Heart right ventricle (tissue), 16 donors: ENCODE measurements at regions not wholly inside any gene's neighbourhood (a gene's known extent, or its start where the extent isn't known, plus 50 kb on each side); places are given as distances from the start of the nearest gene placed in this dataset.
A peak's percentile ranks its signal among the peaks of the same experiment; 100 is the strongest.

Source experiments
- ATAC-seq, 8 donors: fragments of 200-7000 bp; cut with Tn5 transposase; one replicate each; pipeline ENCODE4 v1.9.1; 2020; ENCODE audit warnings: mild to moderate bottlenecking in 8 of 8, moderate library complexity in 8 of 8, moderate number of reproducible peaks in 1 of 8
- DNase-seq, 2 donors: peaks; one replicate each; pipeline ENCODE4 v3.0.0-alpha.2; 2020
- H3K27ac ChIP-seq, 10 donors: fragments of 200-600 bp; sonication (generic) in 2 of 10; one replicate each; pipeline versions ENCODE4 v1.5.0 to v1.8.0; 2020 to 2022; ENCODE audit warnings: mild to moderate bottlenecking in 3 of 10
- H3K27me3 ChIP-seq, 7 donors: fragments of 200-600 bp; one replicate each; pipeline ENCODE4 v1.8.0; 2021 to 2022; ENCODE audit warnings: mild to moderate bottlenecking in 2 of 7
- H3K36me3 ChIP-seq, 9 donors: fragments of 200-600 bp; sonication (generic) in 1 of 9; one replicate each; pipeline versions ENCODE4 v1.5.0 to v1.8.0; 2020 to 2022; ENCODE audit warnings: mild to moderate bottlenecking in 2 of 9
- H3K4me1 ChIP-seq, 9 donors: fragments of 200-600 bp; sonication (generic) in 1 of 9; one replicate each; pipeline versions ENCODE4 v1.5.0 to v1.8.0; 2020 to 2022; ENCODE audit warnings: mild to moderate bottlenecking in 4 of 9
- H3K4me3 ChIP-seq, 10 donors: fragments of 200-600 bp; sonication (generic) in 2 of 10; one replicate each; pipeline versions ENCODE4 v1.5.0 to v1.8.0; 2020 to 2022; ENCODE audit warnings: mild to moderate bottlenecking in 7 of 10, moderate library complexity in 2 of 10
- H3K9me3 ChIP-seq, 11 donors: fragments of 200-600 bp in 10 of 11; sonication (generic) in 2 of 11; one replicate each; pipeline versions ENCODE4 v1.5.0 to v1.8.0; 2013 to 2022; ENCODE audit warnings: mild to moderate bottlenecking in 2 of 11, control low read depth in 1 of 11, moderate library complexity in 1 of 11
- WGBS, 2 donors: extraction: QIAGEN DNeasy Blood & Tissue Kit; methylation state at CpG; one replicate each; pipeline ENCODE4 v1.1.7; 2013; ENCODE audit warnings: inconsistent platforms in 1 of 2; 5-methylcytosine and 5-hydroxymethylcytosine counted together
- intact Hi-C, 10 donors: fragments of 100-400 bp; cut with DNase I; formaldehyde crosslinking; loops; one replicate each; pipeline versions ENCODE4 v1.11.1 to v1.14.2; 2022
- TF ChIP-seq, protein P1 (sequence below), 9 donors: fragments of 200-600 bp; sonication (generic) in 2 of 9; IDR thresholded peaks; one replicate each; pipeline versions ENCODE4 v1.5.0 to v1.8.0; 2021 to 2022; ENCODE audit warnings: antibody characterized with exemption in 9 of 9, mild to moderate bottlenecking in 5 of 9, moderate library complexity in 1 of 9
- donor health status: Arrhythmogenic right ventricular cardiomyopathy.
- donor health status: ischemic (EF 13 %, LVEDD 7.1; RV severe dilation, severe dysfunction).
- donor health status: healthy with polysubstance abuse.
- donor health status: DM: no; HTN: yes; CAD: no.
- donor health status: DM: no; HTN: no; CAD: no.
- donor health status: ischemic (EF 25% LVEDD 6.9; RV normal size, moderate dysfunction).
- donor health status: ischemic (EF 25% LVEDD 5.7; RV mildly dilated, moderate dysfunction).
- donor health status: healthy.
- donor health status: DM: yes; HTN: yes; CAD: no.
- donor health status: Ischemic cardiomyopathy.
- donor health status: ischemic (EF 35%, LVEDD 5.7; RV mildly dilated, moderate dysfunction).
- donor health status: nonischemic (EF 11% LVEDD 7.7; RV severe dilation, severe dysfunction).
- donor health status: DM: yes; HTN: yes; CAD: no.
- donor health status: PGD.
- donor health status: ischemic (EF 29% LVEDD 5.4; RV normal size, mild dysfunction).
- donor health status: nonischemic (EF 23%, LVEDD 6.1; RV moderate dilation, normal function).

DNA sequence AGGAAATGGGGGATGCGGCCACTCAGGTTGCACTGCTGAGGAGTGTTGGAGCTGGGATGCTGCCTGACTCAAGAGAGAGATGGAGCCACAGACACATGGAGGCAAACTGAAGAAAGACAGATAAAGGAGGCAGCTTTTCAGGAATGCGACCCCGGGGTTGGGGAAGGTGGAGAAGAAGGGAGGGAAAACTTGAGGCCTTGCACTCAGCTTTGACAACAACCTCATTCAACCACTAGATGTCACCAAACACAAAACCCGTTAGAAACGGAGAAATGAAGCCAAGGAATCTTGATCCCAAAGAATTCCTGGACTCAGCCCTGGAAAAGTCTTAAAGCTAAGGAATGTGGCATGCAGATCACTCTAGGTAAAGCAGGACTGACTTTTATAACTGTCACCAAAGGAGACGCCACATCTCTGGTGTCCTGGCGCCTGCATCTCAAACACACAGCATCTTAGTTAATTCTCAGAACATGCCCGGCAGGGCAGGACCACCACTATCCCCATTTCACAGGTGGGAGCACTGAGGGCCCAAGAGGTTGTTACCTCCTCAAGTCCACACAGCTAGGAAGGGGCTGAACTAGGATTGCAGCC is 59.6 kb upstream of the LMCD1 start:
- WGBS, 2 donors, result 36 to 44% methylated on average over 8 of the region's 8 CpGs
- Histone ChIP-seq H3K9me3 (no peaks in the 10 kb centered on the region), H3K36me3 (no peaks in the 10 kb centered on the region), H3K27me3 (no peaks in the 10 kb centered on the region), H3K27ac (peak overlapping the region in 3 of 10 donors; percentile 8 to 84 (median 44)), H3K4me1 (peaks cover 5 to 55% (median 38%) of the 10 kb centered on the region in 9 donors), H3K4me3 (no peak overlapping the region)
- intact Hi-C loops, result loop anchor here (1.0 to 10.0 kb wide), 11 partner anchors 40 to 181 kb away; partner anchors contain the start of gene LMCD1 (in 3 of the 10)
- DNase-seq (peak in 1 of 2 donors; percentile 55), ATAC-seq (peak in 7 of 8 donors; percentile 33 to 59 (median 49))
- TF ChIP-seq, protein P1, sequence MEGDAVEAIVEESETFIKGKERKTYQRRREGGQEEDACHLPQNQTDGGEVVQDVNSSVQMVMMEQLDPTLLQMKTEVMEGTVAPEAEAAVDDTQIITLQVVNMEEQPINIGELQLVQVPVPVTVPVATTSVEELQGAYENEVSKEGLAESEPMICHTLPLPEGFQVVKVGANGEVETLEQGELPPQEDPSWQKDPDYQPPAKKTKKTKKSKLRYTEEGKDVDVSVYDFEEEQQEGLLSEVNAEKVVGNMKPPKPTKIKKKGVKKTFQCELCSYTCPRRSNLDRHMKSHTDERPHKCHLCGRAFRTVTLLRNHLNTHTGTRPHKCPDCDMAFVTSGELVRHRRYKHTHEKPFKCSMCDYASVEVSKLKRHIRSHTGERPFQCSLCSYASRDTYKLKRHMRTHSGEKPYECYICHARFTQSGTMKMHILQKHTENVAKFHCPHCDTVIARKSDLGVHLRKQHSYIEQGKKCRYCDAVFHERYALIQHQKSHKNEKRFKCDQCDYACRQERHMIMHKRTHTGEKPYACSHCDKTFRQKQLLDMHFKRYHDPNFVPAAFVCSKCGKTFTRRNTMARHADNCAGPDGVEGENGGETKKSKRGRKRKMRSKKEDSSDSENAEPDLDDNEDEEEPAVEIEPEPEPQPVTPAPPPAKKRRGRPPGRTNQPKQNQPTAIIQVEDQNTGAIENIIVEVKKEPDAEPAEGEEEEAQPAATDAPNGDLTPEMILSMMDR (IDR thresholded peaks at IDR 0.05), result peak; percentile 60 to 86 (median 76)

DNA sequence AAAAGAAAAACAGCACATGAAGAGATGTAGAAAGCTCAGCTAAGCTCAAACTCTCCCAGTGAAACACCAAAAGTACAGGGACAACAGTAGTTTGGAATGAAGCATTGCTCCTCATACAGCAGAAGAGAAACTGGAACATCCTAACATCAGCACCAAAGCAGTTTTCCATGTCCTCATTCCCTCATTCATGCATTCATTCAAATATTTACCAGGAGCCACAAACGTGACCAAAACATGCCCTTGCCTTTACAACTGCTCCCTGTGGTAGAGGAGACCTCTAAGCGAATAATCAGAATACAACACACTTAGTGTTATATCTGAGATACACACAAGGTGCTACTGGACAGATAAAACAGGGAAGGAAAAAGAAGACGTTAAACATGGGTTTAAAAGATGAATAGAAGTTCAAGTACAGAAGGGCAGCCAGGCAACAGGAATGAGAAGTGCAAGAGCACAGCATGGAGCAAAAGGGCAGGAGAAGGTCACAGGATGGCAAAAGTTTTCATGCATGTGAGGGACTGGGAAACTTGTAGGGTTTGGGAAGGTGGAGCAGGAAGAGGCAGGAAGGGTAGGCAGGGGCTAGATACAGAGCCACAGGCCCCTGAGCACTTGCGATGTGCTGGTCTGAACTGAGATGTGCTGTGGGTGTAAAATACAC is 58.5 kb upstream of the LMCD1 start:
- Histone ChIP-seq H3K4me1 (peaks cover 5 to 51% (median 38%) of the 10 kb centered on the region in 9 donors), H3K27me3 (no peaks in the 10 kb centered on the region), H3K27ac (peak overlapping the region in 6 of 10 donors; percentile 63 to 84 (median 82)), H3K36me3 (no peaks in the 10 kb centered on the region), H3K4me3 (no peak overlapping the region), H3K9me3 (no peaks in the 10 kb centered on the region)
- DNase-seq (no peak), ATAC-seq (no peak)
- 60 to 63% methylated on average over 4 of the region's 4 CpGs for WGBS, 2 donors
- intact Hi-C loops, result loop anchor here (1.0 to 10.0 kb wide), 11 partner anchors 39 to 180 kb away; partner anchors contain the start of gene LMCD1 (in 3 of the 10)
- TF ChIP-seq, protein P1 (IDR thresholded peaks at IDR 0.05), result no peak

DNA sequence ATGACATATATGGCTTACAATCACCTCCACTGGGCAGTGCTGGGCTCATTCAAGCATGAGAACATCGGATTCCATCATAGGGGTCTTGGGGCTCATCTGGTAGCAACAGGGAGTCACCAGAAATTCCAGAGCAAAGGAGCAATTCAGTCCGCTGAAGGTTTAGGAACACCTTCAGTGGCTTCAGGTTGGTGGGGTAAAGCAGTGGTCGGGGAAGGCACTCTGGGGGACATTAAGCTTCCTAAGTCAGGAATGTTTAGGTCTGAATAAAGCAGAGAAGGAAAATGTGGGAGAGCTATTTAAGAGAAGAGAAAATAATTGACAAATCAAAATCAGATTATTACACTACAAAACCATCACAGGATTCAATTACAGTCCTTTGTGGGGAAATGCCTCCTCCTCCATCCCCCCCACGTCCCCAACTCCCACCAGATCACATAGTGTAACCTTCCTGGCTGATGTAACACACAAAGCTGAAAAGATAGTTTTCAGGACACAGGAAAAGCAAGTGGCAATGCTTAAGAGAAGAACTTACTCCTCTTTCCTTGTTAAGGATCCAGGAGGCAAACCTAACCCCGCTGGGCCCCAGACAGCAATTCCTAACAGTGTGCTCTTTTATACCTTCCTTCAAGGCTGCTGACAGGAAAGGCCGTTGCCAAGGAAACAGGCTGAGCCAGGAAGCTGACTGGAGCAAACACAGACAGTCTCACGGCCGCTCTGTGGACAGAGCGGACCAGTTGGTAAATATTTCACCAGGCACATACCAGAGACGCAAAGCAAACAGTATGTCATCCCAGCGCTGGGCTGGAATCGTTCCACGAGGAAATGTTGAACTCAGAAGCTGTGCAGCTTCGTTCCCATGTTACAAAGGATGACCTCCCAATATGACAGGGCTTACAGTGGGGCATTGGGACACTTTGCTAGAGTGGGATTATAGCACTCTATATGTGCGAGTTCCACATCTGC is 57.5 kb upstream of the LMCD1 start:
- intact Hi-C loops, result loop anchor here in 9 of 10 donors (1.0 to 10.0 kb wide), 10 partner anchors 38 to 179 kb away; partner anchors contain the start of gene LMCD1 (in 3 of the 9)
- 30 to 40% methylated on average over 15 of the region's 15 CpGs for WGBS, 2 donors
- TF ChIP-seq, protein P1 (IDR thresholded peaks at IDR 0.05), result no peak
- H3K36me3 ChIP-seq, result no peaks in the 10 kb centered on the region
- ATAC-seq, result peak; percentile 85 to 96 (median 94)
- peak overlapping the region; percentile 39 to 84 (median 74) for H3K27ac ChIP-seq
- H3K4me1 ChIP-seq, result peaks cover 5 to 47% (median 38%) of the 10 kb centered on the region in 9 donors
- no peaks in the 10 kb centered on the region for H3K9me3 ChIP-seq
- H3K4me3 ChIP-seq, result peak overlapping the region in 3 of 10 donors; percentile 6 to 16 (median 14)
- DNase-seq, result peak; percentile 71 to 89
- no peaks in the 10 kb centered on the region for H3K27me3 ChIP-seq

DNA sequence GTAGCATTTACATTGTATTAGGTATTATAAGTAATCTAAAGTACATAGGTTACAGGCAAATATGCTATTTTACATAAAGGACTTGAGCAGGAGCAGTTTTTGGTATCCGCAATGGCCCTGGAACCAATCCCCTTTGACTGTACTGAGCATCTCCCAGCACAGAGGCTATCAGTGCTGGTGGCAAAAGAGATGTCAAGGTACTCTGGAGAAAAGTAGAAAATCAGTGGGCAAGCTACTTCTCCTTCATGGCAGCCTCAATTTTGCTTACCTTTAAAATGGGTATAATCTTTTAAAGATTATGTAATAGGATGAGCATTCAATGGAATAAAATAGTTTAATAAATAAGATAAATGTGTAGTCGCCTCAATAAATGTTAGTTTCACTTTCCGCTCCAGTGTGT is 56.7 kb upstream of the LMCD1 start:
- intact Hi-C loops, result loop anchor here in 9 of 10 donors (5.0 to 10.0 kb wide), 7 partner anchors 37 to 177 kb away; partner anchors contain the start of gene LMCD1 (in 3 of the 9)
- Histone ChIP-seq H3K36me3 (no peaks in the 10 kb centered on the region), H3K4me1 (peaks cover 5 to 47% (median 38%) of the 10 kb centered on the region in 9 donors), H3K4me3 (no peak overlapping the region), H3K9me3 (no peaks in the 10 kb centered on the region), H3K27ac (peak overlapping the region in 9 of 10 donors; percentile 39 to 84 (median 77)), H3K27me3 (no peaks in the 10 kb centered on the region)
- no peak for DNase-seq
- no peak for ATAC-seq
- TF ChIP-seq, protein P1 (IDR thresholded peaks at IDR 0.05), result no peak
- 92 to 97% methylated on average over 3 of the region's 3 CpGs for WGBS, 2 donors
